ENCODE measurements at regions not wholly inside any gene's neighbourhood (a gene's known extent, or its start where the extent isn't known, plus 50 kb on each side); places are given as distances from the start of the nearest gene placed in this dataset.

GRCh38 chr19:31415322-31415721 is 66.1 kb upstream of the TSHZ3 start:
- no peak for TF ChIP-seq CTCF (IDR thresholded peaks at IDR 0.05; ENCODE audit: low read depth, low read length)
- TF ChIP-seq EZH2phosphoT487 (IDR thresholded peaks at IDR 0.05; ENCODE audit: low read depth) = no peak
- H3K9me3 ChIP-seq (ENCODE audit: insufficient read depth, low read length) = no peaks in the 10 kb centered on the region
- no peaks in the 10 kb centered on the region for H4K20me1 ChIP-seq (ENCODE audit: insufficient read depth, low read length)
- H3K36me3 ChIP-seq (replicated peaks; ENCODE audit: low read depth, low read length) = no peaks in the 10 kb centered on the region
- no peak overlapping the region for H2AFZ ChIP-seq (ENCODE audit: low read depth, low read length)
- no peaks in the 10 kb centered on the region for H3K27me3 ChIP-seq (ENCODE audit: low read depth, low read length)
- no peaks in the 10 kb centered on the region for H3K79me2 ChIP-seq (ENCODE audit: low read length)
- no peak overlapping the region for H3K9ac ChIP-seq (ENCODE audit: low read length)
- no peak overlapping the region for H3K27ac ChIP-seq (ENCODE audit: low read length)
- H3K4me2 ChIP-seq (ENCODE audit: low read length) = no peak overlapping the region
- no peak overlapping the region for H3K4me3 ChIP-seq (ENCODE audit: low read length)
- no peaks in the 10 kb centered on the region for H3K4me1 ChIP-seq (ENCODE audit: low read length)

DNA sequence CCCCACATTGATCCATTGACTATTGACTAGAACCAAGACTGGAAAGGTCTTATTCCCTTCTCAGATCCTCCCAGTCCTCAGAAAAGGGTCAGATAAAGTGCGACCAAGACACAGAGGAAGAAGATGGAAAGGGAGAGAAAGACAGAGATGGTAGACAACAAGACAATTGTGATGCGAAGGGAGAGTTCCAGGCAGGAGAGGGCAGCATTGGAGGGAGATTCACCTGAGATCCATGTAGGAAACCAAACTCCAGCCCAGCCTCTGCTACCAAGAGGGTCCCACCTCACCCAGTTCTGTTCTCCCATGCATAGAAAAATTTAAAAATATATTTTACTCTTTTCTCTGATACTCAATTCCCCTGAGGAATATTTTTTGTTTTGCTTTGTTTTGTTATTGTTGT is 67.3 kb upstream of the TSHZ3 start:
- H3K27ac ChIP-seq (ENCODE audit: low read length) = no peak overlapping the region
- no peak overlapping the region for H3K9ac ChIP-seq (ENCODE audit: low read length)

GRCh38 chr19:31418055-31418454 is 68.8 kb upstream of the TSHZ3 start:
- H3K9me3 ChIP-seq (ENCODE audit: insufficient read depth, low read length) = no peaks in the 10 kb centered on the region
- H3K79me2 ChIP-seq (ENCODE audit: low read length) = no peaks in the 10 kb centered on the region
- H2AFZ ChIP-seq (ENCODE audit: low read depth, low read length) = no peak overlapping the region
- H3K36me3 ChIP-seq (replicated peaks; ENCODE audit: low read depth, low read length) = no peaks in the 10 kb centered on the region
- no peak overlapping the region for H3K4me2 ChIP-seq (ENCODE audit: low read length)
- no peaks in the 10 kb centered on the region for H4K20me1 ChIP-seq (ENCODE audit: insufficient read depth, low read length)
- no peaks in the 10 kb centered on the region for H3K27me3 ChIP-seq (ENCODE audit: low read depth, low read length)
- no peak overlapping the region for H3K27ac ChIP-seq (ENCODE audit: low read length)
- no peak overlapping the region for H3K9ac ChIP-seq (ENCODE audit: low read length)
- TF ChIP-seq CTCF (IDR thresholded peaks at IDR 0.05; ENCODE audit: low read depth, low read length) (no peak), EZH2phosphoT487 (IDR thresholded peaks at IDR 0.05; ENCODE audit: low read depth) (no peak)
- no peaks in the 10 kb centered on the region for H3K4me1 ChIP-seq (ENCODE audit: low read length)
- no peak overlapping the region for H3K4me3 ChIP-seq (ENCODE audit: low read length)

More for the DNA sequence above, 67.3 kb upstream of the TSHZ3 start:
- Histone ChIP-seq H3K36me3 (replicated peaks; ENCODE audit: low read depth, low read length) (no peaks in the 10 kb centered on the region), H3K4me1 (ENCODE audit: low read length) (no peaks in the 10 kb centered on the region), H3K9me3 (ENCODE audit: insufficient read depth, low read length) (no peaks in the 10 kb centered on the region), H3K79me2 (ENCODE audit: low read length) (no peaks in the 10 kb centered on the region), H2AFZ (ENCODE audit: low read depth, low read length) (no peak overlapping the region), H3K27me3 (ENCODE audit: low read depth, low read length) (no peaks in the 10 kb centered on the region), H3K4me2 (ENCODE audit: low read length) (no peak overlapping the region), H3K4me3 (ENCODE audit: low read length) (no peak overlapping the region), H4K20me1 (ENCODE audit: insufficient read depth, low read length) (no peaks in the 10 kb centered on the region)
- TF ChIP-seq CTCF (IDR thresholded peaks at IDR 0.05; ENCODE audit: low read depth, low read length) (no peak), EZH2phosphoT487 (IDR thresholded peaks at IDR 0.05; ENCODE audit: low read depth) (no peak)

GRCh38 chr19:31418692-31419430 is 69.6 kb upstream of the TSHZ3 start:
- Histone ChIP-seq H2AFZ (ENCODE audit: low read depth, low read length) (no peak overlapping the region), H4K20me1 (ENCODE audit: insufficient read depth, low read length) (no peaks in the 10 kb centered on the region), H3K27me3 (ENCODE audit: low read depth, low read length) (no peaks in the 10 kb centered on the region), H3K36me3 (replicated peaks; ENCODE audit: low read depth, low read length) (no peaks in the 10 kb centered on the region), H3K27ac (ENCODE audit: low read length) (no peak overlapping the region), H3K9me3 (ENCODE audit: insufficient read depth, low read length) (no peaks in the 10 kb centered on the region), H3K4me2 (ENCODE audit: low read length) (no peak overlapping the region), H3K4me3 (ENCODE audit: low read length) (no peak overlapping the region), H3K9ac (ENCODE audit: low read length) (no peak overlapping the region), H3K4me1 (ENCODE audit: low read length) (no peaks in the 10 kb centered on the region), H3K79me2 (ENCODE audit: low read length) (no peaks in the 10 kb centered on the region)
- no peak for TF ChIP-seq EZH2phosphoT487 (IDR thresholded peaks at IDR 0.05; ENCODE audit: low read depth)
- TF ChIP-seq CTCF (IDR thresholded peaks at IDR 0.05; ENCODE audit: low read depth, low read length) = no peak

All from OCI-LY3 (cell line).